GM23338 (cell line): ENCODE measurements at regions not wholly inside any gene's neighbourhood (a gene's known extent, or its start where the extent isn't known, plus 50 kb on each side); places are given as distances from the start of the nearest gene placed in this dataset.

ENCODE experiments used
- ATAC-seq: fragments of 200-7000 bp; cut with Tn5 transposase; 3 replicates; pipeline ENCODE4 v1.9.1; 2020
- DNase-seq: peaks from one replicate; pipeline ENCODE4 v3.0.0-alpha.2; 2015; ENCODE audit warnings: low spot score
- H2AFZ ChIP-seq: fragments of 200-600 bp; sonication (generic); 2 replicates; pipeline ENCODE4 v1.8.0; 2016; ENCODE audit warnings: antibody characterized with exemption, mild to moderate bottlenecking, moderate library complexity
- H3F3A ChIP-seq: fragments of 200-600 bp; sonication (generic); replicated peaks from 2 replicates; pipeline ENCODE4 v1.8.0; 2017; ENCODE audit warnings: antibody characterized with exemption, mixed run types, low read depth
- H3K27ac ChIP-seq: fragments of 200-600 bp; sonication (generic); 2 replicates; pipeline ENCODE4 v1.6.1; 2016; ENCODE audit warnings: low read depth
- H3K27me3 ChIP-seq: fragments of 200-600 bp; sonication (generic); 2 replicates; pipeline ENCODE4 v1.8.0; 2016; ENCODE audit warnings: mild to moderate bottlenecking, mixed run types, moderate library complexity; ENCODE audit not compliant: insufficient read depth
- H3K36me3 ChIP-seq: fragments of 200-600 bp; sonication (generic); 2 replicates; pipeline ENCODE4 v1.8.0; 2016; ENCODE audit warnings: mild to moderate bottlenecking; ENCODE audit not compliant: insufficient read depth
- H3K4me1 ChIP-seq: fragments of 200-600 bp; sonication (generic); 2 replicates; pipeline ENCODE4 v1.8.0; 2016; ENCODE audit warnings: mild to moderate bottlenecking, moderate library complexity; ENCODE audit not compliant: insufficient read depth
- H3K4me2 ChIP-seq: fragments of 200-600 bp; sonication (generic); 2 replicates; pipeline ENCODE4 v1.7.1; 2017; ENCODE audit warnings: mixed run types
- H3K4me3 ChIP-seq: fragments of 200-600 bp; sonication (generic); 2 replicates; pipeline ENCODE4 v1.6.1; 2016; ENCODE audit warnings: mixed run types
- H3K79me2 ChIP-seq: fragments of 200-600 bp; sonication (generic); replicated peaks from 2 replicates; pipeline ENCODE4 v1.8.0; 2017; ENCODE audit warnings: mild to moderate bottlenecking; ENCODE audit not compliant: insufficient read depth
- H3K9me2 ChIP-seq: fragments of 200-600 bp; sonication (generic); 2 replicates; pipeline ENCODE4 v1.8.0; 2017; ENCODE audit not compliant: insufficient read depth
- H4K20me1 ChIP-seq: fragments of 200-600 bp; sonication (generic); replicated peaks from 2 replicates; pipeline ENCODE4 v1.8.0; 2017; ENCODE audit warnings: mild to moderate bottlenecking; ENCODE audit not compliant: insufficient read depth
- H3K27ac Mint-ChIP-seq: 2 replicates; pipeline ENCODE4 v1.8.0; 2020; ENCODE audit warnings: inconsistent platforms, mild to moderate bottlenecking, moderate library complexity, mixed read lengths
- H3K27me3 Mint-ChIP-seq: 3 replicates; pipeline ENCODE4 v1.8.0; 2022; ENCODE audit warnings: low read depth, mild to moderate bottlenecking, moderate library complexity, mixed read lengths, inconsistent platforms; ENCODE audit not compliant: insufficient read depth, poor library complexity
- H3K36me3 Mint-ChIP-seq: 3 replicates; pipeline ENCODE4 v1.8.0; 2021; ENCODE audit warnings: low read depth, mild to moderate bottlenecking, inconsistent platforms, moderate library complexity, mixed read lengths
- H3K4me1 Mint-ChIP-seq: 3 replicates; pipeline ENCODE4 v1.8.0; 2020; ENCODE audit warnings: mild to moderate bottlenecking, inconsistent platforms, mixed read lengths
- H3K4me3 Mint-ChIP-seq: 3 replicates; pipeline ENCODE4 v1.8.0; 2021; ENCODE audit warnings: moderate library complexity, mild to moderate bottlenecking, inconsistent platforms, mixed read lengths
- H3K9me3 Mint-ChIP-seq: 3 replicates; pipeline ENCODE4 v1.8.0; 2020; ENCODE audit warnings: moderate library complexity, mild to moderate bottlenecking, inconsistent platforms, mixed read lengths
- CREB1 ChIP-seq: fragments of 250-450 bp; sonication (Bioruptor Pico); IDR thresholded peaks from 2 replicates; pipeline ENCODE4 v1.5.0; 2020; ENCODE audit warnings: low read depth, mild to moderate bottlenecking, moderate library complexity
- CTCF ChIP-seq, 2 experiments: fragments of 200-600 bp in 1 of 2; sonication (generic) in 1 of 2; conservative IDR thresholded peaks; 2 replicates each; pipeline versions ENCODE4 v1.5.1 to v1.6.1; 2016 to 2017; ENCODE audit warnings: antibody characterized with exemption in 2 of 2, low read depth in 2 of 2, mild to moderate bottlenecking in 2 of 2, moderate library complexity in 1 of 2
- ETS1 ChIP-seq: IDR thresholded peaks from 2 replicates; pipeline ENCODE4 v1.6.1; 2016; ENCODE audit warnings: antibody characterized with exemption
- EZH2 ChIP-seq: fragments of 200-600 bp; sonication (generic); IDR thresholded peaks from one replicate; pipeline ENCODE4 v1.8.0; 2017; ENCODE audit warnings: antibody characterized with exemption, mild to moderate bottlenecking, low read depth; ENCODE audit not compliant: unreplicated experiment
- EZH2phosphoT487 ChIP-seq: fragments of 200-600 bp; sonication (generic); IDR thresholded peaks from one replicate; pipeline ENCODE4 v1.8.1; 2018; ENCODE audit warnings: antibody characterized with exemption; ENCODE audit not compliant: unreplicated experiment
- JUNB ChIP-seq: IDR thresholded peaks from one replicate; pipeline ENCODE4 v1.6.1; 2016; ENCODE audit warnings: antibody characterized with exemption; ENCODE audit not compliant: unreplicated experiment
- NANOG ChIP-seq: IDR thresholded peaks from 2 replicates; pipeline ENCODE4 v1.6.1; 2016; ENCODE audit warnings: antibody characterized with exemption, borderline replicate concordance
- POLR2AphosphoS5 ChIP-seq: IDR thresholded peaks from 2 replicates; pipeline ENCODE4 v1.6.1; 2016; ENCODE audit warnings: antibody characterized with exemption, low read depth
- REST ChIP-seq: IDR thresholded peaks from one replicate; pipeline ENCODE4 v1.6.1; 2018; ENCODE audit warnings: antibody characterized with exemption; ENCODE audit not compliant: unreplicated experiment
- STAT1 ChIP-seq: IDR thresholded peaks from one replicate; pipeline ENCODE4 v1.6.1; 2016; ENCODE audit warnings: antibody characterized with exemption; ENCODE audit not compliant: unreplicated experiment
- ZNF114 ChIP-seq: fragments of 250-450 bp; sonication (Bioruptor Pico); IDR thresholded peaks from 2 replicates; pipeline ENCODE4 v1.5.0; 2020; ENCODE audit warnings: mild to moderate bottlenecking, moderate library complexity
- ZNF331 ChIP-seq: fragments of 250-450 bp; sonication (Bioruptor Pico); IDR thresholded peaks from 2 replicates; pipeline ENCODE4 v1.5.0; 2020; ENCODE audit warnings: low read depth, mild to moderate bottlenecking, moderate library complexity
- ZNF462 ChIP-seq: fragments of 250-450 bp; sonication (Bioruptor Pico); IDR thresholded peaks from 2 replicates; pipeline ENCODE4 v1.5.0; 2020; ENCODE audit warnings: mild to moderate bottlenecking, moderate library complexity

GRCh38 chr3:107987036-107987939 is 103.5 kb downstream of the CD47 start:
- H3K79me2 ChIP-seq = no peaks in the 10 kb centered on the region
- no peaks in the 10 kb centered on the region for H3K27me3 Mint-ChIP-seq
- H4K20me1 ChIP-seq = no peaks in the 10 kb centered on the region
- no peak for DNase-seq
- no peak for TF ChIP-seq JUNB
- TF ChIP-seq EZH2phosphoT487 = no peak
- no peak for TF ChIP-seq CREB1
- TF ChIP-seq ETS1 = no peak
- TF ChIP-seq EZH2 = no peak
- TF ChIP-seq STAT1 = no peak
- TF ChIP-seq CTCF (conservative IDR thresholded peaks at IDR 0.05; ENCODE audit: low read depth in 2 of 2) = no peak
- no peak for TF ChIP-seq POLR2AphosphoS5
- no peak for TF ChIP-seq NANOG
- TF ChIP-seq ZNF331 (CRISPR knock-in tag) = no peak
- no peak for TF ChIP-seq REST
- no peak for TF ChIP-seq ZNF462
- no peak for TF ChIP-seq ZNF114
- H3K36me3 ChIP-seq = no peaks in the 10 kb centered on the region
- no peaks in the 10 kb centered on the region for H3K36me3 Mint-ChIP-seq
- H3K4me3 ChIP-seq = no peak overlapping the region
- ATAC-seq = no peak
- H3F3A ChIP-seq = no peaks in the 10 kb centered on the region
- no peak overlapping the region for H2AFZ ChIP-seq
- no peaks in the 10 kb centered on the region for H3K27me3 ChIP-seq
- H3K4me3 Mint-ChIP-seq = no peak overlapping the region
- H3K4me2 ChIP-seq = no peak overlapping the region
- no peak overlapping the region for H3K27ac Mint-ChIP-seq
- H3K27ac ChIP-seq = no peak overlapping the region
- H3K4me1 Mint-ChIP-seq = no peaks in the 10 kb centered on the region; the same call in 2 of the 3 replicates
- no peaks in the 10 kb centered on the region for H3K9me3 Mint-ChIP-seq
- H3K4me1 ChIP-seq = no peaks in the 10 kb centered on the region
- peaks cover 10% of the 10 kb centered on the region; the same call in 1 of the 2 replicates for H3K9me2 ChIP-seq
